ENCODE measurements at regions not wholly inside any gene's neighbourhood (a gene's known extent, or its start where the extent isn't known, plus 50 kb on each side); places are given as distances from the start of the nearest gene placed in this dataset.

GRCh38 chrX:98141466-98141865 lies 1257.8 kb downstream of the RPA4 start:
- no peaks in the 10 kb centered on the region for H3K36me3 Mint-ChIP-seq (ENCODE audit: low read depth)
- H3K4me1 ChIP-seq (ENCODE audit: control insufficient read depth, insufficient read depth, low read length): no peaks in the 10 kb centered on the region
- no peak for TF ChIP-seq CTCF (conservative IDR thresholded peaks at IDR 0.05)
- no peak overlapping the region for H3K27ac ChIP-seq (ENCODE audit: low read depth, low read length)
- H3K27me3 ChIP-seq (ENCODE audit: control insufficient read depth, insufficient read depth, low read length, poor library complexity, severe bottlenecking): no peaks in the 10 kb centered on the region
- peak overlapping the region; percentile 17 for H3K27ac Mint-ChIP-seq
- no peak for DNase-seq
- H3K4me1 Mint-ChIP-seq: peaks cover 12% of the 10 kb centered on the region
- no peak overlapping the region for H3K4me3 Mint-ChIP-seq
- H3K36me3 ChIP-seq (ENCODE audit: control insufficient read depth, insufficient read depth, low read length): no peaks in the 10 kb centered on the region
- H3K9ac ChIP-seq (ENCODE audit: extremely low read depth, low read length, poor library complexity, severe bottlenecking): no peak overlapping the region
- peaks cover 6% of the 10 kb centered on the region for H3K9me3 Mint-ChIP-seq
- H3K27me3 Mint-ChIP-seq (ENCODE audit: insufficient read depth): no peaks in the 10 kb centered on the region
- no peaks in the 10 kb centered on the region for H3K9me3 ChIP-seq (ENCODE audit: control insufficient read depth, low read length)
- whole genome bisulfite sequencing, 2 experiments (ENCODE audit: insufficient coverage in 1 of 2, insufficient read length in 1 of 2): no CpG with 5 or more reads among the region's 1 CpG
- no peak overlapping the region for H3K4me3 ChIP-seq (ENCODE audit: low read length)

- Mint-ChIP-seq H3K4me3 (no peak overlapping the region), H3K9me3 (no peaks in the 10 kb centered on the region), H3K27me3 (ENCODE audit: insufficient read depth) (no peaks in the 10 kb centered on the region), H3K27ac (no peak overlapping the region), H3K36me3 (ENCODE audit: low read depth) (no peaks in the 10 kb centered on the region), H3K4me1 (no peaks in the 10 kb centered on the region)
- no peak overlapping the region for H3K9ac ChIP-seq (ENCODE audit: extremely low read depth, low read length, poor library complexity, severe bottlenecking)
- WGBS, 2 experiments (ENCODE audit: insufficient coverage in 1 of 2, insufficient read length in 1 of 2): no CpG with 5 or more reads among the region's 1 CpG
- no peak for TF ChIP-seq CTCF (conservative IDR thresholded peaks at IDR 0.05)
- H3K36me3 ChIP-seq (ENCODE audit: control insufficient read depth, insufficient read depth, low read length): no peaks in the 10 kb centered on the region
- no peaks in the 10 kb centered on the region for H3K9me3 ChIP-seq (ENCODE audit: control insufficient read depth, low read length)
- H3K27me3 ChIP-seq (ENCODE audit: control insufficient read depth, insufficient read depth, low read length, poor library complexity, severe bottlenecking): no peaks in the 10 kb centered on the region
- H3K4me3 ChIP-seq (ENCODE audit: low read length): no peak overlapping the region
- DNase-seq: no peak
- no peak overlapping the region for H3K27ac ChIP-seq (ENCODE audit: low read depth, low read length)
- H3K4me1 ChIP-seq (ENCODE audit: control insufficient read depth, insufficient read depth, low read length): no peaks in the 10 kb centered on the region
These were observed 1307.3 kb downstream of the RPA4 start for GRCh38 chrX:98191003-98191402.

DNA sequence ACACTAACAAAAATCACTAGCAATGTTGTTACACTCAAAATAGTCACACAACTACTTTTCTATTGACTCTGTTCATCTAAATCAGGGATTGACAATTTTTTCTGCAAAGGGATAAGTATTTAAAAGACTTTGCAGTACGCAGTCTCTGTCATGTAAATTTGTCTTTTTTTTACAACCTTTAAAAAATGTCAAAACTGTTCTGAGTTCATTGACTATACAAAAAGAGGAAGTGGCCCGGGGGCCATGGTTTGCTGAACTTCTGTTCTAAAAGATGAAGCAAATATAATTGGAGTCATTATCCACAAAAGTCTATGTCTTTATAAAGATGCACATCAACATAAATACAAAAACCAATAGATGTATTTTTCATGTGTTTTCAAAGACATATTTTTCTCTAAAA lies 1310.3 kb downstream of the RPA4 start:
- no peaks in the 10 kb centered on the region for H3K36me3 ChIP-seq (ENCODE audit: control insufficient read depth, insufficient read depth, low read length)
- H3K27ac Mint-ChIP-seq: no peak overlapping the region
- no peaks in the 10 kb centered on the region for H3K4me1 Mint-ChIP-seq

More for the DNA sequence above, 1310.3 kb downstream of the RPA4 start:
- Mint-ChIP-seq H3K27me3 (ENCODE audit: insufficient read depth) (no peaks in the 10 kb centered on the region), H3K36me3 (ENCODE audit: low read depth) (no peaks in the 10 kb centered on the region), H3K4me3 (no peak overlapping the region), H3K9me3 (peaks cover 2% of the 10 kb centered on the region)
- no peak for DNase-seq
- Histone ChIP-seq H3K27me3 (ENCODE audit: control insufficient read depth, insufficient read depth, low read length, poor library complexity, severe bottlenecking) (no peaks in the 10 kb centered on the region), H3K9ac (ENCODE audit: extremely low read depth, low read length, poor library complexity, severe bottlenecking) (no peak overlapping the region), H3K4me3 (ENCODE audit: low read length) (no peak overlapping the region), H3K9me3 (ENCODE audit: control insufficient read depth, low read length) (no peaks in the 10 kb centered on the region), H3K27ac (ENCODE audit: low read depth, low read length) (no peak overlapping the region), H3K4me1 (ENCODE audit: control insufficient read depth, insufficient read depth, low read length) (no peaks in the 10 kb centered on the region)
- WGBS, 2 experiments (ENCODE audit: insufficient coverage in 1 of 2, insufficient read length in 1 of 2): no CpG with 5 or more reads among the region's 2 CpGs
- no peak for TF ChIP-seq CTCF (conservative IDR thresholded peaks at IDR 0.05)

Measured in endodermal cell (in vitro differentiated cells).